ENCODE measurements at regions not wholly inside any gene's neighbourhood (a gene's known extent, or its start where the extent isn't known, plus 50 kb on each side); places are given as distances from the start of the nearest gene placed in this dataset.

DNA sequence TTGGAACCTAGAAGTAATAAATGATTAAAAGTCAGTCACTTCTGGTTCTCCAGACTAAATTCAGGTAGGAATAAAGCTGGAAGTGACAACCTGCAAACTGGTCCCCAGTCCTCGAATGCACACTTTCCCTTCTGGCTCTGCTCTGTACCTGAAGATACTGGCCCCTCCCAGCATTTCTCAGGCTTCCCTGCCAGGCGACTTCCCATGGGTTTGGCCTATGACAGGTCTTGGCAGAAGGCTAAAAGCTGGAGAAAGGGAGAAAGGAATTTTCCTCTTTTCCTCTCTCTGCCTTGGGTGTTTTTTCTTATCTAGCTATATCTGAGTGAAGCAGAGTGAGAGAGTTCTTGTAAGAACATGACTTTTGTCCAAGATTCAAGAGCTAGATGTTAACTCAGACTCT is 1005.7 kb downstream of the DTWD2 start:
- DNase-seq (ENCODE audit: extremely low read depth, insufficient read length) = no peak
- Histone ChIP-seq H3K27me3 (replicated peaks; ENCODE audit: control insufficient read depth, insufficient read depth, low read length) (no peaks in the 10 kb centered on the region), H3K36me3 (ENCODE audit: control insufficient read depth, insufficient read depth, low read length) (no peaks in the 10 kb centered on the region), H3K4me3 (replicated peaks; ENCODE audit: low read depth, low read length) (no peak overlapping the region)
- no peak for TF ChIP-seq CTCF (IDR thresholded peaks at IDR 0.05; ENCODE audit: insufficient read depth, low read length, poor library complexity, severe bottlenecking)

- H3K27me3 ChIP-seq (replicated peaks; ENCODE audit: control insufficient read depth, insufficient read depth, low read length) = no peaks in the 10 kb centered on the region
- no peak for DNase-seq (ENCODE audit: extremely low read depth, insufficient read length)
- H3K4me3 ChIP-seq (replicated peaks; ENCODE audit: low read depth, low read length) = no peak overlapping the region
- TF ChIP-seq CTCF (IDR thresholded peaks at IDR 0.05; ENCODE audit: insufficient read depth, low read length, poor library complexity, severe bottlenecking) = no peak
- H3K36me3 ChIP-seq (ENCODE audit: control insufficient read depth, insufficient read depth, low read length) = no peaks in the 10 kb centered on the region
Measured at GRCh38 chr5:117973785-117974184, 1014.6 kb downstream of the DTWD2 start.

GRCh38 chr5:117955831-117956230 is 1032.5 kb downstream of the DTWD2 start:
- Histone ChIP-seq H3K4me3 (replicated peaks; ENCODE audit: low read depth, low read length) (no peak overlapping the region), H3K27me3 (replicated peaks; ENCODE audit: control insufficient read depth, insufficient read depth, low read length) (no peaks in the 10 kb centered on the region), H3K36me3 (ENCODE audit: control insufficient read depth, insufficient read depth, low read length) (no peaks in the 10 kb centered on the region)
- DNase-seq (ENCODE audit: extremely low read depth, insufficient read length) = no peak
- TF ChIP-seq CTCF (IDR thresholded peaks at IDR 0.05; ENCODE audit: insufficient read depth, low read length, poor library complexity, severe bottlenecking) = no peak

- no peak for DNase-seq (ENCODE audit: extremely low read depth, insufficient read length)
- Histone ChIP-seq H3K4me3 (replicated peaks; ENCODE audit: low read depth, low read length) (no peak overlapping the region), H3K27me3 (replicated peaks; ENCODE audit: control insufficient read depth, insufficient read depth, low read length) (no peaks in the 10 kb centered on the region), H3K36me3 (ENCODE audit: control insufficient read depth, insufficient read depth, low read length) (no peaks in the 10 kb centered on the region)
- TF ChIP-seq CTCF (IDR thresholded peaks at IDR 0.05; ENCODE audit: insufficient read depth, low read length, poor library complexity, severe bottlenecking) = no peak
Measured at GRCh38 chr5:117954331-117954730, 1034.0 kb downstream of the DTWD2 start.

DNA sequence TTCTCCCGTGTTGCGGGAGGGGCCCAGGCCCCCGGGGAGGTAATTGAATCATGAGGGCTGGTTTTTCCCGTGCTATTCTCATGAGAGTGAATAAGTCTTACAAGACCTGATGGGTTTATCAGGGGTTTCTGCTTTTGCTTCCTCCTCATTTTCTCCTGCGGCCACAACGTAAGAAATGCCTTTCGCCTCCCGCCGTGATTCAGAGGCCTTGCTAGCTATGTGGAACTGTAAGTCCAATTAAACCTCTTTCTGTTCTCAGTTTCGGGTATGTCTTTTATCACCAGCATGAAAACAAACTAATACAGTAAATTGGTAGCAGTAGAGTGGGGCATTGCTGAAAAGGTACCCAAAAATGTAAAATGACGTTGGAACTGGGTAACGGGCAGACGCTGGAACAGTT is 1035.1 kb downstream of the DTWD2 start:
- Histone ChIP-seq H3K36me3 (ENCODE audit: control insufficient read depth, insufficient read depth, low read length) (no peaks in the 10 kb centered on the region), H3K27me3 (replicated peaks; ENCODE audit: control insufficient read depth, insufficient read depth, low read length) (no peaks in the 10 kb centered on the region), H3K4me3 (replicated peaks; ENCODE audit: low read depth, low read length) (no peak overlapping the region)
- TF ChIP-seq CTCF (IDR thresholded peaks at IDR 0.05; ENCODE audit: insufficient read depth, low read length, poor library complexity, severe bottlenecking) = no peak
- peak; percentile 19 for DNase-seq (ENCODE audit: extremely low read depth, insufficient read length)

- no peaks in the 10 kb centered on the region for H3K36me3 ChIP-seq (ENCODE audit: control insufficient read depth, insufficient read depth, low read length)
- TF ChIP-seq CTCF (IDR thresholded peaks at IDR 0.05; ENCODE audit: insufficient read depth, low read length, poor library complexity, severe bottlenecking) = no peak
- H3K27me3 ChIP-seq (replicated peaks; ENCODE audit: control insufficient read depth, insufficient read depth, low read length) = no peaks in the 10 kb centered on the region
- DNase-seq (ENCODE audit: extremely low read depth, insufficient read length) = peak; percentile 27
- no peak overlapping the region for H3K4me3 ChIP-seq (replicated peaks; ENCODE audit: low read depth, low read length)
Measured at GRCh38 chr5:117947836-117948235, 1040.5 kb downstream of the DTWD2 start.

All from GM06990 (cell line).